Neural progenitor cell (in vitro differentiated cells): ENCODE measurements at regions not wholly inside any gene's neighbourhood (a gene's known extent, or its start where the extent isn't known, plus 50 kb on each side); places are given as distances from the start of the nearest gene placed in this dataset.

Source experiments
- EZH2phosphoT487 ChIP-seq: fragments of 200-600 bp; sonication (generic); IDR thresholded peaks from 2 replicates; pipeline ENCODE4 v1.6.1; 2017; ENCODE audit warnings: antibody characterized with exemption
- TF ChIP-seq, protein P1 (sequence below): fragments of 200-600 bp; sonication (generic); IDR thresholded peaks from 2 replicates; pipeline ENCODE4 v1.5.1; 2017; ENCODE audit warnings: antibody characterized with exemption, mild to moderate bottlenecking

DNA sequence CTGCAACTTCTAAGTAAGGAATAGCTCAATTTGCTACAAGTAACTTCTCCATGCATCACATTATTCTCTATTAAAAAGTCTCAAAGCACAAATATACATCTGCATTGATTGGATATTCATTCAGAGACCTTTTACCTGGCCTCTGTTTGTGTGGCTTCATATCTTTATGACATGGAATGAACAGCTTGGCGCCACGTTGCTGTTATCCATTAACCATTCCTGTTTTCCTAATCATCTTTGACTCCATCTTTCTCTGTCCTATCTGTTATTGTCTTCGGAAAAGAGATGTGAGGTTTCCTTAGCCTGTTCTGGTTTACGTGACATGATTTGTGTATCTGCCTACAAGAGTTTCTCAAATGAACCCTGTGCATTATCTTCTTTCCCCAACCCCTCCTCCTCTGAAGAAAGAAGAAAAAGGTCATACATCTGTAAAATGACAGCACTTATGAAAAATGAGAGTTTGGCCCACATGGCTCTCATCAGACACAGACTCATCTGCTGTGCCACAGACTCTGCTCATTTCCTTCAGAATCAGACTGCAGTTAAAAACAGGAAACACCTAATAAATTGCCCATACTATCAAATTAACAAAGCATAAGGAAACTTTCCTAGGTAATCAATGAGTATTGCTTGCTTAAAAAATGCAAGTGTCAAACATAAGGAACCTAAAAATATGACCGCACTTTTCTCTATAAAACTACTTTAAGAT lies 347.6 kb upstream of the FAM241A start:
- TF ChIP-seq, protein P1, sequence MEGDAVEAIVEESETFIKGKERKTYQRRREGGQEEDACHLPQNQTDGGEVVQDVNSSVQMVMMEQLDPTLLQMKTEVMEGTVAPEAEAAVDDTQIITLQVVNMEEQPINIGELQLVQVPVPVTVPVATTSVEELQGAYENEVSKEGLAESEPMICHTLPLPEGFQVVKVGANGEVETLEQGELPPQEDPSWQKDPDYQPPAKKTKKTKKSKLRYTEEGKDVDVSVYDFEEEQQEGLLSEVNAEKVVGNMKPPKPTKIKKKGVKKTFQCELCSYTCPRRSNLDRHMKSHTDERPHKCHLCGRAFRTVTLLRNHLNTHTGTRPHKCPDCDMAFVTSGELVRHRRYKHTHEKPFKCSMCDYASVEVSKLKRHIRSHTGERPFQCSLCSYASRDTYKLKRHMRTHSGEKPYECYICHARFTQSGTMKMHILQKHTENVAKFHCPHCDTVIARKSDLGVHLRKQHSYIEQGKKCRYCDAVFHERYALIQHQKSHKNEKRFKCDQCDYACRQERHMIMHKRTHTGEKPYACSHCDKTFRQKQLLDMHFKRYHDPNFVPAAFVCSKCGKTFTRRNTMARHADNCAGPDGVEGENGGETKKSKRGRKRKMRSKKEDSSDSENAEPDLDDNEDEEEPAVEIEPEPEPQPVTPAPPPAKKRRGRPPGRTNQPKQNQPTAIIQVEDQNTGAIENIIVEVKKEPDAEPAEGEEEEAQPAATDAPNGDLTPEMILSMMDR: no peak
- no peak for TF ChIP-seq EZH2phosphoT487
